ENCODE measurements at regions not wholly inside any gene's neighbourhood (a gene's known extent, or its start where the extent isn't known, plus 50 kb on each side); places are given as distances from the start of the nearest gene placed in this dataset.

- no peaks in the 10 kb centered on the region for H3K36me3 ChIP-seq (ENCODE audit: control insufficient read depth in 2 of 2, extremely low read depth in 1 of 2, insufficient read depth in 2 of 2, low read length in 2 of 2)
- no peak overlapping the region for H3K27ac ChIP-seq (ENCODE audit: insufficient read depth, low read depth, low read length)
- no peak for DNase-seq (ENCODE audit: low read depth, low spot score)
- H3K9me1 ChIP-seq (replicated peaks; ENCODE audit: control insufficient read depth, extremely low read depth, insufficient read depth, low read length), result no peaks in the 10 kb centered on the region
- H3K9me3 ChIP-seq (replicated peaks; ENCODE audit: control insufficient read depth, insufficient read depth, low read length), result peaks cover 5% of the 10 kb centered on the region
- H2AFZ ChIP-seq (ENCODE audit: low read depth, low read length), result no peak overlapping the region
- no peak for FAIRE-seq
- H4K20me1 ChIP-seq (replicated peaks; ENCODE audit: control insufficient read depth, extremely low read depth, insufficient read depth, low read length), result no peaks in the 10 kb centered on the region
- no peaks in the 10 kb centered on the region for H3K4me1 ChIP-seq (ENCODE audit: control insufficient read depth, extremely low read depth, insufficient read depth, low read length)
- intact Hi-C loops (cut with micrococcal nuclease) (no loop called here), dilution Hi-C loops (cut with MboI; ENCODE audit: extremely low pct_ligation_motif_present, low sequenced_read_pairs) (no loop called here)
- ChIA-PET POLR2A (no interaction called here), CTCF (no interaction called here)
- no peak overlapping the region for H3K4me3 ChIP-seq (replicated peaks in 1 of 3; ENCODE audit: insufficient read depth in 1 of 3, low read depth in 1 of 3, low read length in 3 of 3)
- H3K9ac ChIP-seq (replicated peaks; ENCODE audit: extremely low read depth, insufficient read depth, low read length), result no peak overlapping the region
- H3K27me3 ChIP-seq (ENCODE audit: control insufficient read depth in 2 of 2, insufficient read depth in 2 of 2, low read length in 2 of 2), result no peaks in the 10 kb centered on the region
- BruUV-seq (replicated peaks), result no TSS peak
- no peak overlapping the region for H3K4me2 ChIP-seq (ENCODE audit: insufficient read depth, low read length)
- TF ChIP-seq MAX (IDR thresholded peaks at IDR 0.05; ENCODE audit: insufficient read depth, insufficient read length), result no peak
- no peaks in the 10 kb centered on the region for H3K79me2 ChIP-seq (ENCODE audit: control insufficient read depth, insufficient read depth, low read length)
These were observed 700.3 kb upstream of the TYRP1 start for GRCh38 chr9:11992866-11993265.

- dilution Hi-C loops (cut with MboI; ENCODE audit: extremely low pct_ligation_motif_present, low sequenced_read_pairs) (no loop called here), intact Hi-C loops (cut with micrococcal nuclease) (no loop called here)
- no peaks in the 10 kb centered on the region for H3K36me3 ChIP-seq (ENCODE audit: control insufficient read depth in 2 of 2, extremely low read depth in 1 of 2, insufficient read depth in 2 of 2, low read length in 2 of 2)
- H3K9me3 ChIP-seq (replicated peaks; ENCODE audit: control insufficient read depth, insufficient read depth, low read length), result peaks cover 5% of the 10 kb centered on the region
- no peak overlapping the region for H3K9ac ChIP-seq (replicated peaks; ENCODE audit: extremely low read depth, insufficient read depth, low read length)
- no peak overlapping the region for H3K4me3 ChIP-seq (replicated peaks in 1 of 3; ENCODE audit: insufficient read depth in 1 of 3, low read depth in 1 of 3, low read length in 3 of 3)
- no peak for FAIRE-seq
- no peak overlapping the region for H3K27ac ChIP-seq (ENCODE audit: insufficient read depth, low read depth, low read length)
- no peak overlapping the region for H2AFZ ChIP-seq (ENCODE audit: low read depth, low read length)
- no peaks in the 10 kb centered on the region for H3K4me1 ChIP-seq (ENCODE audit: control insufficient read depth, extremely low read depth, insufficient read depth, low read length)
- POLR2A ChIA-PET, result no interaction called here
- no peaks in the 10 kb centered on the region for H3K9me1 ChIP-seq (replicated peaks; ENCODE audit: control insufficient read depth, extremely low read depth, insufficient read depth, low read length)
- no peak overlapping the region for H3K4me2 ChIP-seq (ENCODE audit: insufficient read depth, low read length)
- H3K79me2 ChIP-seq (ENCODE audit: control insufficient read depth, insufficient read depth, low read length), result no peaks in the 10 kb centered on the region
- no peak for DNase-seq (ENCODE audit: low read depth, low spot score)
- CTCF ChIA-PET, result no interaction called here
- no TSS peak for BruUV-seq (replicated peaks)
- no peaks in the 10 kb centered on the region for H3K27me3 ChIP-seq (ENCODE audit: control insufficient read depth in 2 of 2, insufficient read depth in 2 of 2, low read length in 2 of 2)
- H4K20me1 ChIP-seq (replicated peaks; ENCODE audit: control insufficient read depth, extremely low read depth, insufficient read depth, low read length), result no peaks in the 10 kb centered on the region
- no peak for TF ChIP-seq MAX (IDR thresholded peaks at IDR 0.05; ENCODE audit: insufficient read depth, insufficient read length)
These were observed 678.7 kb upstream of the TYRP1 start for GRCh38 chr9:12014488-12014887.
